ENCODE measurements at regions not wholly inside any gene's neighbourhood (a gene's known extent, or its start where the extent isn't known, plus 50 kb on each side); places are given as distances from the start of the nearest gene placed in this dataset.
"Not testable (repeated sequence)": the region's sequence is repeated elsewhere in the genome, so short reads cannot be mapped to it uniquely, and the experiment has no call there.

DNA sequence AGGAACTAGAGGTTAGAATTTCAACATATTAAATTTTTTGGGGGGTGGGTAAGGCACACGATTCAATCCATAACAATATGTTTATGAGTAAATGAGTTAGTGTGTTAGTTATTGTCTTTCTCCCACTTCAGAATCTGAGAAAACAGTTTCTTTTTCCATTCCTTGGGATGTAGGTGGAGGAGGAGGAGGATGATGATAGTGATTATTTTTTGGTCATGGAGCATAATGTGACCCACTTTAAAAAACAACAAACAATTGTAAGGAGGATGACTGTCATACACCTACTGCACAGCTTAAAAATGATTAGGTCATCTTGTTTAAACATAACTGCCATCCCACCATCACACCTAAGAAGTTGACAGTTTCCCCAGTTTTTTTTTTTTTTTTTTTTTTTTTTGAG is 148.7 kb downstream of the CDRT15L2 start:
- H3K4me1 ChIP-seq (ENCODE audit: control insufficient read depth, insufficient read depth, low read length, poor library complexity, severe bottlenecking), result no peaks in the 10 kb centered on the region
- H3K9me3 ChIP-seq (ENCODE audit: control insufficient read depth, low read length), result no peaks in the 10 kb centered on the region
- DNase-seq, result no peak
- H3K4me3 ChIP-seq (ENCODE audit: insufficient read depth, low read depth, low read length, poor library complexity, severe bottlenecking), result no peak overlapping the region
- H3K36me3 ChIP-seq (ENCODE audit: control insufficient read depth, insufficient read depth, low read length), result no peaks in the 10 kb centered on the region
- H3K27ac ChIP-seq (ENCODE audit: insufficient read depth, low read length, poor library complexity, severe bottlenecking), result no peak overlapping the region
- no peaks in the 10 kb centered on the region for H3K27me3 ChIP-seq (replicated peaks; ENCODE audit: control insufficient read depth, insufficient read depth, low read length, poor library complexity, severe bottlenecking)

GRCh38 chr17:20731131-20731530 is 151.6 kb downstream of the CDRT15L2 start:
- H3K4me3 ChIP-seq (ENCODE audit: insufficient read depth, low read depth, low read length, poor library complexity, severe bottlenecking); H3K27me3 ChIP-seq (replicated peaks; ENCODE audit: control insufficient read depth, insufficient read depth, low read length, poor library complexity, severe bottlenecking); H3K9me3 ChIP-seq (ENCODE audit: control insufficient read depth, low read length): not testable (repeated sequence)

GRCh38 chr17:20733923-20734322 is 154.4 kb downstream of the CDRT15L2 start:
- Histone ChIP-seq H3K27me3 (replicated peaks; ENCODE audit: control insufficient read depth, insufficient read depth, low read length, poor library complexity, severe bottlenecking) (no peaks in the 10 kb centered on the region), H3K36me3 (ENCODE audit: control insufficient read depth, insufficient read depth, low read length) (no peaks in the 10 kb centered on the region), H3K27ac (ENCODE audit: insufficient read depth, low read length, poor library complexity, severe bottlenecking) (no peak overlapping the region)

More at GRCh38 chr17:20731131-20731530, 151.6 kb downstream of the CDRT15L2 start:
- not testable (repeated sequence) for H3K4me1 ChIP-seq (ENCODE audit: control insufficient read depth, insufficient read depth, low read length, poor library complexity, severe bottlenecking); DNase-seq; H3K36me3 ChIP-seq (ENCODE audit: control insufficient read depth, insufficient read depth, low read length); H3K27ac ChIP-seq (ENCODE audit: insufficient read depth, low read length, poor library complexity, severe bottlenecking)

GRCh38 chr17:20735796-20736195 is 156.3 kb downstream of the CDRT15L2 start:
- DNase-seq, result no peak
- no peaks in the 10 kb centered on the region for H3K36me3 ChIP-seq (ENCODE audit: control insufficient read depth, insufficient read depth, low read length)

More at GRCh38 chr17:20733923-20734322, 154.4 kb downstream of the CDRT15L2 start:
- no peaks in the 10 kb centered on the region for H3K4me1 ChIP-seq (ENCODE audit: control insufficient read depth, insufficient read depth, low read length, poor library complexity, severe bottlenecking)
- no peaks in the 10 kb centered on the region for H3K9me3 ChIP-seq (ENCODE audit: control insufficient read depth, low read length)
- DNase-seq, result no peak
- H3K4me3 ChIP-seq (ENCODE audit: insufficient read depth, low read depth, low read length, poor library complexity, severe bottlenecking), result no peak overlapping the region

GRCh38 chr17:20737636-20738035 is 158.1 kb downstream of the CDRT15L2 start:
- not testable (repeated sequence) for H3K27me3 ChIP-seq (replicated peaks; ENCODE audit: control insufficient read depth, insufficient read depth, low read length, poor library complexity, severe bottlenecking); H3K9me3 ChIP-seq (ENCODE audit: control insufficient read depth, low read length); H3K4me3 ChIP-seq (ENCODE audit: insufficient read depth, low read depth, low read length, poor library complexity, severe bottlenecking); DNase-seq; H3K4me1 ChIP-seq (ENCODE audit: control insufficient read depth, insufficient read depth, low read length, poor library complexity, severe bottlenecking); H3K27ac ChIP-seq (ENCODE audit: insufficient read depth, low read length, poor library complexity, severe bottlenecking); H3K36me3 ChIP-seq (ENCODE audit: control insufficient read depth, insufficient read depth, low read length)

More at GRCh38 chr17:20735796-20736195, 156.3 kb downstream of the CDRT15L2 start:
- H3K27ac ChIP-seq (ENCODE audit: insufficient read depth, low read length, poor library complexity, severe bottlenecking), result no peak overlapping the region
- H3K4me3 ChIP-seq (ENCODE audit: insufficient read depth, low read depth, low read length, poor library complexity, severe bottlenecking), result no peak overlapping the region
- no peaks in the 10 kb centered on the region for H3K9me3 ChIP-seq (ENCODE audit: control insufficient read depth, low read length)
- no peaks in the 10 kb centered on the region for H3K27me3 ChIP-seq (replicated peaks; ENCODE audit: control insufficient read depth, insufficient read depth, low read length, poor library complexity, severe bottlenecking)
- H3K4me1 ChIP-seq (ENCODE audit: control insufficient read depth, insufficient read depth, low read length, poor library complexity, severe bottlenecking), result no peaks in the 10 kb centered on the region

GRCh38 chr17:20771104-20771503 is 191.6 kb downstream of the CDRT15L2 start:
- Histone ChIP-seq H3K4me1 (ENCODE audit: control insufficient read depth, insufficient read depth, low read length, poor library complexity, severe bottlenecking) (no peaks in the 10 kb centered on the region), H3K27ac (ENCODE audit: insufficient read depth, low read length, poor library complexity, severe bottlenecking) (no peak overlapping the region), H3K9me3 (ENCODE audit: control insufficient read depth, low read length) (no peaks in the 10 kb centered on the region), H3K36me3 (ENCODE audit: control insufficient read depth, insufficient read depth, low read length) (no peaks in the 10 kb centered on the region), H3K4me3 (ENCODE audit: insufficient read depth, low read depth, low read length, poor library complexity, severe bottlenecking) (no peak overlapping the region), H3K27me3 (replicated peaks; ENCODE audit: control insufficient read depth, insufficient read depth, low read length, poor library complexity, severe bottlenecking) (no peaks in the 10 kb centered on the region)
- DNase-seq, result no peak

DNA sequence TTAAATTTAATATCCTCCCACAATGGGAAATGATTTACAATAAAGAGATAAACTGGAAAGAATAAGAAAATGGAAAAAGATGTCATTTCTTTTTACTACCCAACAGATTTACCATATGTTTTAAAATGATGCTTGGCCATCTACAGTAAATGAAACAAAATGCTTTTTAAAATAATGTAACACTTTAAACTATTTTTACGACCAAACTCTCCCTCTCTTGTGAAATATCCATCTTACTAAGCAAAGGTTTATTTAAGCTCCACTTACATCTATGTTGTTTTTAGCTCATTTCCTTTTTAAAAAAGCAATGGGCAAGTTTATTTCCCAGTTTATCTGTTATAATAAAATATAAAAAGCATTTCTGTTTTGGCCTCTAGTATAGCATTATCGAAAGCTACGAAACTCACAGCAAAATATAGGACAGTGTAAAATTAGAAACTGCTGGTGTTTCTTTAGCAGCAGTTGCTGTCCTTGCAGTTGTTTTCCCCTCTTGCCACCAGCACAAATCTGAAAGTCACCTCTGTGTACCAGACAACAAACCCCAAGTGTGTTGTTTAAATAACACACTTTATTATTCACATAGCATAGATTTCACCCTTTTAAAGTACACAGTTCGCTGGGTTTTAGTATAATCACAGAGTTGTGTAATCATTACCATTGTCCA is 195.1 kb downstream of the CDRT15L2 start:
- DNase-seq, result no peak
- Histone ChIP-seq H3K36me3 (ENCODE audit: control insufficient read depth, insufficient read depth, low read length) (no peaks in the 10 kb centered on the region), H3K27ac (ENCODE audit: insufficient read depth, low read length, poor library complexity, severe bottlenecking) (no peak overlapping the region), H3K27me3 (replicated peaks; ENCODE audit: control insufficient read depth, insufficient read depth, low read length, poor library complexity, severe bottlenecking) (no peaks in the 10 kb centered on the region), H3K9me3 (ENCODE audit: control insufficient read depth, low read length) (no peaks in the 10 kb centered on the region), H3K4me1 (ENCODE audit: control insufficient read depth, insufficient read depth, low read length, poor library complexity, severe bottlenecking) (no peaks in the 10 kb centered on the region), H3K4me3 (ENCODE audit: insufficient read depth, low read depth, low read length, poor library complexity, severe bottlenecking) (no peak overlapping the region)

DNA sequence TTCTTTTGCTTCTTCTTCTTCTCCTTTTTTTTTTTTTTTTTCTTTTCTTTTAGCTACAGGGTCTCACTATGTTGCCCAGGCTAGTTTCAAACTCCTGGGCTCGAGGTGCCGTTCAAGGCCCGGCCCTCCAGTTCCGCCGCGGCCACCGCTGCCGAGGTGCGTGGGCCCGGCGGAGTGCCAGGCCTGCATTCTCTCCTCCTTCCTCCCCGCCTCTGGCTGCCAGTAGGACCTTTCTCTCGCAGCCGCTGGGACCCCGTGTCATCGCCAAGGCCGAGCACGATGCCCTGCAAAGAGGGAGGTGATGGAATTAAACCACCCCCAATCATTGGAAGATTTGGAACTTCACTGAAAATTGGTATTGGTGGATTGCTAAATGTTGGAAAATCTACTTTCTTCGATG is 195.8 kb downstream of the CDRT15L2 start:
- no peaks in the 10 kb centered on the region for H3K27me3 ChIP-seq (replicated peaks; ENCODE audit: control insufficient read depth, insufficient read depth, low read length, poor library complexity, severe bottlenecking)
- no peaks in the 10 kb centered on the region for H3K36me3 ChIP-seq (ENCODE audit: control insufficient read depth, insufficient read depth, low read length)
- H3K4me1 ChIP-seq (ENCODE audit: control insufficient read depth, insufficient read depth, low read length, poor library complexity, severe bottlenecking), result no peaks in the 10 kb centered on the region
- H3K27ac ChIP-seq (ENCODE audit: insufficient read depth, low read length, poor library complexity, severe bottlenecking), result no peak overlapping the region
- H3K4me3 ChIP-seq (ENCODE audit: insufficient read depth, low read depth, low read length, poor library complexity, severe bottlenecking), result no peak overlapping the region
- no peaks in the 10 kb centered on the region for H3K9me3 ChIP-seq (ENCODE audit: control insufficient read depth, low read length)
- no peak for DNase-seq

DNA sequence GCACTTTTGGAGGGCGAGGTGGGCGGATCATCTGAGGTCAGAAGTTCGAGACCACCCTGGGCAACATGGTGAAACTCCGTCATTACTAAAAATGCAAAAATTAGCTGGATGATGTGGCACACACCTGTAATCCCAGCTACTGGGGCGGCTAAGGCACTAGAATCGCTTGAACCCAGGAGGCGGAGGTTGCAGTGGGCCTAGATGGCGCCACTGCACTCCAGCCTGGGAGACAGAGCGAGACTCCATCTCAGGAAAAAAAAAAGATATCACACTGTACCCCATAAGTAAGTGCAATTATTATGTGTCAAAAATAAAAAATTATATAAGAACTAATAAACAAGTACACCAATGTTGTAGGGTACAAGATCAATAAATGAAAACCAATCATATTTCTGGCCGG is 200.0 kb downstream of the CDRT15L2 start:
- Histone ChIP-seq H3K4me3 (ENCODE audit: insufficient read depth, low read depth, low read length, poor library complexity, severe bottlenecking) (no peak overlapping the region), H3K27ac (ENCODE audit: insufficient read depth, low read length, poor library complexity, severe bottlenecking) (no peak overlapping the region), H3K9me3 (ENCODE audit: control insufficient read depth, low read length) (no peaks in the 10 kb centered on the region), H3K36me3 (ENCODE audit: control insufficient read depth, insufficient read depth, low read length) (no peaks in the 10 kb centered on the region), H3K27me3 (replicated peaks; ENCODE audit: control insufficient read depth, insufficient read depth, low read length, poor library complexity, severe bottlenecking) (no peaks in the 10 kb centered on the region), H3K4me1 (ENCODE audit: control insufficient read depth, insufficient read depth, low read length, poor library complexity, severe bottlenecking) (no peaks in the 10 kb centered on the region)
- DNase-seq, result no peak

GRCh38 chr17:20781260-20781659 is 201.7 kb downstream of the CDRT15L2 start:
- Histone ChIP-seq H3K36me3 (ENCODE audit: control insufficient read depth, insufficient read depth, low read length) (no peaks in the 10 kb centered on the region), H3K4me3 (ENCODE audit: insufficient read depth, low read depth, low read length, poor library complexity, severe bottlenecking) (no peak overlapping the region)

More at GRCh38 chr17:20781260-20781659, 201.7 kb downstream of the CDRT15L2 start:
- no peaks in the 10 kb centered on the region for H3K27me3 ChIP-seq (replicated peaks; ENCODE audit: control insufficient read depth, insufficient read depth, low read length, poor library complexity, severe bottlenecking)
- no peaks in the 10 kb centered on the region for H3K4me1 ChIP-seq (ENCODE audit: control insufficient read depth, insufficient read depth, low read length, poor library complexity, severe bottlenecking)
- no peak overlapping the region for H3K27ac ChIP-seq (ENCODE audit: insufficient read depth, low read length, poor library complexity, severe bottlenecking)
- no peaks in the 10 kb centered on the region for H3K9me3 ChIP-seq (ENCODE audit: control insufficient read depth, low read length)
- no peak for DNase-seq
